Calu3 (cell line): ENCODE measurements at regions not wholly inside any gene's neighbourhood (a gene's known extent, or its start where the extent isn't known, plus 50 kb on each side); places are given as distances from the start of the nearest gene placed in this dataset.
"Not testable (repeated sequence)": the region's sequence is repeated elsewhere in the genome, so short reads cannot be mapped to it uniquely, and the experiment has no call there.

Source experiments
- BruUV-seq: library from RNA; stranded (reverse); fragments of 400-500 nt; replicated peaks from 2 replicates; lab custom pipeline; 2021; lab: Mats Ljungman, UMichigan
- CTCF ChIA-PET: fragments of 300-600 bp; sonication (Branson Sonifier 250); formaldehyde crosslinking; loops from one replicate; lab custom pipeline; 2022; ENCODE audit warnings: antibody characterized with exemption; lab: Charles Lee
- DNase-seq: peaks from one replicate; pipeline ENCODE4 v3.0.0; 2022
- H3K27ac Mint-ChIP-seq: one replicate; pipeline ENCODE4 v1.8.0; 2022; ENCODE audit warnings: mixed read lengths; ENCODE audit not compliant: unreplicated experiment
- H3K27me3 Mint-ChIP-seq: one replicate; pipeline ENCODE4 v1.8.0; 2022; ENCODE audit warnings: mixed read lengths; ENCODE audit not compliant: unreplicated experiment
- H3K36me3 Mint-ChIP-seq: one replicate; pipeline ENCODE4 v1.8.0; 2022; ENCODE audit warnings: mild to moderate bottlenecking, moderate library complexity, mixed read lengths; ENCODE audit not compliant: insufficient read depth, unreplicated experiment
- H3K4me1 Mint-ChIP-seq: one replicate; pipeline ENCODE4 v1.8.0; 2022; ENCODE audit warnings: mild to moderate bottlenecking, low read depth, mixed read lengths; ENCODE audit not compliant: unreplicated experiment
- H3K4me3 Mint-ChIP-seq: one replicate; pipeline ENCODE4 v1.8.0; 2022; ENCODE audit warnings: mild to moderate bottlenecking, low read depth, moderate library complexity, mixed read lengths; ENCODE audit not compliant: unreplicated experiment
- H3K9me3 Mint-ChIP-seq: one replicate; pipeline ENCODE4 v1.8.0; 2022; ENCODE audit warnings: low read depth, mixed read lengths; ENCODE audit not compliant: unreplicated experiment
- CTCF ChIP-seq: fragments of 200-600 bp; IDR thresholded peaks from one replicate; pipeline ENCODE4 v1.8.0; 2022; ENCODE audit warnings: antibody characterized with exemption; ENCODE audit not compliant: unreplicated experiment
- intact Hi-C: fragments of 100-400 bp; cut with micrococcal nuclease; formaldehyde crosslinking; loops from one replicate; pipeline ENCODE4 v1.10.0; 2022; ENCODE audit not compliant: unreplicated experiment

DNA sequence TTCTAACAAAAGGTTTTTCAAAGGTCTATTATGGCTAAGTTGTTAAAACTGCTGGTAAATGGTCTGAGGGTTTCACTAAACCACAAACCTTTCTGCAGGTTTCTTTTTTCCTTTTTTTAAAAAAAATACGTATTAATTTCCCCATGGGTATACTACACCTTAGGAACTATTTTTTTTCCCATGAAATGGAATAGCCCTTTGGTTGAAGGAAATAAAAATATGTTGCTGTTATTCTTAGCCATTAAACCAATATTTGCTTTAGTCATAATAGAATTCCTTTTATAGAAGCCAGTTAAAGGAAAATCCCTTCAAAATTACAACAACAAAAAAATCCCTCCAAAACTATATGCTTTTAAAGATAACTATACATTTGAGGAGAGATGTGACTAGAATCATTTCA, 1303.3 kb downstream of the ROBO2 start:
- no peak overlapping the region for H3K4me3 Mint-ChIP-seq

DNA sequence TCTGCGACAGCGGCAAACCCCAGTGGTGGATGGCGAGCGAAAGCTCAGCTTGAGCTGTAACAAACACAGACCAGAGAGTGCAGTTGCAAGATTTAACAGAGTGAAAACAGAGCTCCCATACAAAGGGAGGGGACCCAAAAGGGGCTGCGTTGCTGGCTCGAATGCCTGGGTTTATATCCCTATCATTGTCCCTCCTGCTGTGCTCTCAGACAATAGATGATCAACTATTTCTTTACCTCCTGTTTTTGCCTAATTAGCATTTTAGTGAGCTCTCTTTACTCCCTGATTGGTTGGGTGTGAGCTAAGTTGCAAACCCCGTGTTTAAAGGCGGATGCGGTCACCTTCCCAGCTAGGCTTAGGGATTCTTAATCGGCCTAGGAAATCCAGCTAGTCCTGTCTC, 1304.4 kb downstream of the ROBO2 start:
- H3K9me3 Mint-ChIP-seq, H3K36me3 Mint-ChIP-seq, CTCF ChIA-PET, DNase-seq, BruUV-seq, H3K4me3 Mint-ChIP-seq, H3K27me3 Mint-ChIP-seq, intact Hi-C loops, H3K27ac Mint-ChIP-seq, H3K4me1 Mint-ChIP-seq: not testable (repeated sequence)

More for the DNA sequence above, 1303.3 kb downstream of the ROBO2 start:
- peaks cover 4% of the 10 kb centered on the region for H3K9me3 Mint-ChIP-seq
- TF ChIP-seq CTCF: no peak
- no peak overlapping the region for H3K27ac Mint-ChIP-seq
- CTCF ChIA-PET: no interaction called here
- BruUV-seq: no TSS peak
- H3K36me3 Mint-ChIP-seq: no peaks in the 10 kb centered on the region
- no peaks in the 10 kb centered on the region for H3K27me3 Mint-ChIP-seq
- intact Hi-C loops: no loop called here
- H3K4me1 Mint-ChIP-seq: peaks cover 6% of the 10 kb centered on the region
- no peak for DNase-seq

DNA sequence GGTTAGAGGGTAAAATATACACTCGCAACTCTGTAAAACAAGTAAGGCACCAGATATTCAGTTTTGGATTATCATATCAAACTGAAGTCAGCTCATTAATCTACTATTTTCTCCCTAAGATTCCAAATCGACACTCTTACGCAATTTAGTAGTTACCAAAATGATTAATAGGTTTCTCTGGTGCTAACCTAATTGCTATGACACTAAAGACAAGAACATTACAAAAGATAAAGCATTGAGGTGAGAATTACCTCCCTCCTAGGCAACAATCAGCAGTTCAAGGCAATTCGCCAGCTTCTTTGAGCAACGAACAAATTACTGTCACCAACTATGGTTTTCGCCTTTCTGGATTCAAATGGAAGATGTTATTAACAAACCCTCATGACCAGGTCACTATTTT, 1305.0 kb downstream of the ROBO2 start:
- no peak for DNase-seq
- peaks cover 6% of the 10 kb centered on the region for H3K4me1 Mint-ChIP-seq
- H3K9me3 Mint-ChIP-seq: peaks cover 6% of the 10 kb centered on the region
- no peaks in the 10 kb centered on the region for H3K27me3 Mint-ChIP-seq
- intact Hi-C loops: no loop called here
- H3K4me3 Mint-ChIP-seq: no peak overlapping the region
- no TSS peak for BruUV-seq
- H3K27ac Mint-ChIP-seq: no peak overlapping the region
- CTCF ChIA-PET: no interaction called here
- no peaks in the 10 kb centered on the region for H3K36me3 Mint-ChIP-seq
- TF ChIP-seq CTCF: no peak

DNA sequence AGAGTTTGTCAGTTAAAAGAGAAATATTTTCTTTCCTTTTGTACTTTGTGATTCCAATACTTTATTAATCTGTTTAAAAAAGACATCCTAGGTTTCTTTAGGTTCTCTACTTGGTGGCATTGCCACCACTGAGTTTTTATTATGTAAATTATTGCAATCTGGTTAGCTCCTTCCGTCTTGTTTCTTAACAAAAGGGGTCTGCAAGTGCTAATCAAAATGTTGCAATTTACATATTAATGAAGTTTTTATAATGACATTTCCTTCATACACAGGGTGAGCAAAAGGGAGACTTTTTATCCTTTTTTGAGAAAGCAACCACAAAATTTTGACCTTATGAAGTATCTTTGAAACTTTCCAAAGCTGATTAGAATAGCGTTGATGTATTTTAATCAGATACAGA, 1307.3 kb downstream of the ROBO2 start:
- H3K4me1 Mint-ChIP-seq: peaks cover 12% of the 10 kb centered on the region
- no TSS peak for BruUV-seq
- no peak overlapping the region for H3K27ac Mint-ChIP-seq
- H3K36me3 Mint-ChIP-seq: no peaks in the 10 kb centered on the region
- H3K4me3 Mint-ChIP-seq: no peak overlapping the region
- intact Hi-C loops: no loop called here
- DNase-seq: no peak
- no peak for TF ChIP-seq CTCF
- H3K9me3 Mint-ChIP-seq: peaks cover 6% of the 10 kb centered on the region
- H3K27me3 Mint-ChIP-seq: no peaks in the 10 kb centered on the region
- CTCF ChIA-PET: interaction anchor here (0.6 kb wide), 1 partner anchor 30 kb away, joined by 4 read pairs; no protein-coding TSS in a partner anchor

GRCh38 chr3:78348664-78349063, 1308.8 kb downstream of the ROBO2 start:
- no peaks in the 10 kb centered on the region for H3K36me3 Mint-ChIP-seq
- CTCF ChIA-PET: no interaction called here
- intact Hi-C loops: no loop called here
- H3K4me3 Mint-ChIP-seq: no peak overlapping the region
- no peak overlapping the region for H3K27ac Mint-ChIP-seq
- no peaks in the 10 kb centered on the region for H3K27me3 Mint-ChIP-seq
- no peak for DNase-seq
- TF ChIP-seq CTCF: no peak
- H3K4me1 Mint-ChIP-seq: peaks cover 13% of the 10 kb centered on the region
- no TSS peak for BruUV-seq
- peaks cover 6% of the 10 kb centered on the region for H3K9me3 Mint-ChIP-seq
